B cell (primary cell): ENCODE measurements at regions not wholly inside any gene's neighbourhood (a gene's known extent, or its start where the extent isn't known, plus 50 kb on each side); places are given as distances from the start of the nearest gene placed in this dataset.

Source experiments
- ATAC-seq: fragments of 200-7000 bp; cut with Tn5 transposase; one replicate; pipeline ENCODE4 v1.10.0; 2021; ENCODE audit warnings: low read depth, mild to moderate bottlenecking, moderate number of reproducible peaks, moderate library complexity
- CTCF ChIA-PET: fragments of 350-600 bp; sonication (Branson Sonifier 250); formaldehyde crosslinking; loops from one replicate; lab custom pipeline; 2021; ENCODE audit warnings: antibody characterized with exemption, inconsistent platforms; lab: Charles Lee
- POLR2A ChIA-PET: fragments of 350-600 bp; sonication (Branson Sonifier 250); formaldehyde crosslinking; loops from one replicate; lab custom pipeline; 2021; ENCODE audit warnings: antibody characterized with exemption; lab: Charles Lee
- DNase-seq: peaks from one replicate; pipeline ENCODE4 v3.0.0; 2013
- H2AFZ ChIP-seq: 2 replicates; pipeline ENCODE4 v1.6.1; 2012; ENCODE audit warnings: mild to moderate bottlenecking, low read depth, low read length; ENCODE audit not compliant: insufficient read depth, poor library complexity, severe bottlenecking
- H3K27ac ChIP-seq, 2 donors: 1 replicate in 1 of 2; 2 replicates in 1 of 2; pipeline ENCODE4 v1.5.1; 2012 to 2013; ENCODE audit warnings: low read length in 2 of 2, mild to moderate bottlenecking in 2 of 2, moderate library complexity in 1 of 2
- H3K27me3 ChIP-seq, 4 experiments: fragments of 200-600 bp in 1 of 4; sonication (generic) in 1 of 4; replicated peaks in 1 of 4; 1 replicate in 2 of 4; 2 replicates in 2 of 4; pipeline versions ENCODE4 v1.6.1 to v1.7.0; 2013 to 2016; ENCODE audit warnings: low read length in 3 of 4, mild to moderate bottlenecking in 2 of 4, mixed read lengths in 1 of 4, moderate library complexity in 1 of 4; ENCODE audit not compliant: insufficient read depth in 4 of 4, control insufficient read depth in 3 of 4; ENCODE audit errors: control extremely low read depth in 1 of 4
- H3K36me3 ChIP-seq, 2 experiments: replicated peaks in 1 of 2; 1 replicate in 1 of 2; 2 replicates in 1 of 2; pipeline versions ENCODE4 v1.6.1 to v1.7.1; 2013; ENCODE audit warnings: low read length in 1 of 2; ENCODE audit not compliant: insufficient read depth in 2 of 2, control insufficient read depth in 1 of 2; ENCODE audit errors: control extremely low read depth in 1 of 2, extremely low read depth in 1 of 2
- H3K4me1 ChIP-seq, 2 donors: fragments of 200-600 bp in 1 of 2; sonication (generic) in 1 of 2; 1 replicate in 1 of 2; 2 replicates in 1 of 2; pipeline versions ENCODE4 v1.5.1 to v1.6.1; 2013 to 2017; ENCODE audit warnings: low read length in 2 of 2; ENCODE audit not compliant: control insufficient read depth in 2 of 2, insufficient read depth in 2 of 2
- H3K4me2 ChIP-seq: replicated peaks from 2 replicates; pipeline ENCODE3; 2012; ENCODE audit warnings: mild to moderate bottlenecking, low read depth, low read length; ENCODE audit not compliant: poor library complexity, severe bottlenecking
- H3K4me3 ChIP-seq, 5 experiments: fragments of 200-600 bp in 1 of 5; sonication (generic) in 1 of 5; 1 replicate in 3 of 5; 2 replicates in 2 of 5; pipeline versions ENCODE4 v1.5.1 to v1.7.0; 2011 to 2016; ENCODE audit warnings: low read length in 4 of 5, mild to moderate bottlenecking in 4 of 5, low read depth in 2 of 5, control low read depth in 1 of 5, moderate library complexity in 1 of 5; ENCODE audit not compliant: insufficient read depth in 1 of 5; ENCODE audit errors: control extremely low read depth in 1 of 5, extremely low read depth in 1 of 5
- H3K79me2 ChIP-seq: fragments of 200-600 bp; sonication (generic); one replicate; pipeline ENCODE4 v1.6.0; 2016; ENCODE audit warnings: low read length; ENCODE audit not compliant: control insufficient read depth, insufficient read depth
- H3K9ac ChIP-seq: fragments of 200-600 bp; sonication (generic); 2 replicates; pipeline ENCODE4 v1.6.1; 2017; ENCODE audit warnings: mild to moderate bottlenecking, low read length, moderate library complexity
- H3K9me3 ChIP-seq, 3 donors: one replicate each; pipeline versions ENCODE4 v1.6.1 to v1.7.1; 2013; ENCODE audit warnings: low read length in 2 of 3; ENCODE audit not compliant: control insufficient read depth in 2 of 3, insufficient read depth in 1 of 3; ENCODE audit errors: control extremely low read depth in 1 of 3
- H4K20me1 ChIP-seq: 2 replicates; pipeline ENCODE4 v1.6.0; 2012; ENCODE audit warnings: mild to moderate bottlenecking, low read length; ENCODE audit not compliant: insufficient read depth, control insufficient read depth, poor library complexity, severe bottlenecking
- H3K27ac Mint-ChIP-seq: one replicate; pipeline ENCODE4 v1.8.0; 2021; ENCODE audit warnings: mixed read lengths
- H3K27me3 Mint-ChIP-seq: one replicate; pipeline ENCODE4 v1.8.0; 2021; ENCODE audit warnings: mixed read lengths
- H3K4me1 Mint-ChIP-seq: one replicate; pipeline ENCODE4 v1.8.0; 2021; ENCODE audit warnings: mixed read lengths
- H3K4me3 Mint-ChIP-seq: one replicate; pipeline ENCODE4 v1.8.0; 2021; ENCODE audit warnings: mixed read lengths
- H3K9me3 Mint-ChIP-seq: one replicate; pipeline ENCODE4 v1.8.0; 2022; ENCODE audit warnings: mixed read lengths; ENCODE audit not compliant: insufficient read depth
- EZH2 ChIP-seq: IDR thresholded peaks from 2 replicates; pipeline ENCODE4 v1.6.1; 2012; ENCODE audit warnings: borderline replicate concordance, low read depth, mild to moderate bottlenecking, moderate library complexity, low read length; ENCODE audit not compliant: insufficient read depth, poor library complexity, severe bottlenecking
- WGBS: methylation state at CpG from one replicate; pipeline ENCODE4 v1.1.5; 2013; ENCODE audit warnings: missing lambda C conversion rate; ENCODE audit not compliant: insufficient coverage; 5-methylcytosine and 5-hydroxymethylcytosine counted together
- intact Hi-C: fragments of 100-400 bp; cut with micrococcal nuclease; formaldehyde crosslinking; loops from one replicate; pipeline ENCODE4 v1.10.0; 2022
- TF ChIP-seq, protein P1 (sequence below): fragments of 200-600 bp; IDR thresholded peaks from one replicate; pipeline ENCODE4 v1.8.0; 2022; ENCODE audit warnings: antibody characterized with exemption, mild to moderate bottlenecking

DNA sequence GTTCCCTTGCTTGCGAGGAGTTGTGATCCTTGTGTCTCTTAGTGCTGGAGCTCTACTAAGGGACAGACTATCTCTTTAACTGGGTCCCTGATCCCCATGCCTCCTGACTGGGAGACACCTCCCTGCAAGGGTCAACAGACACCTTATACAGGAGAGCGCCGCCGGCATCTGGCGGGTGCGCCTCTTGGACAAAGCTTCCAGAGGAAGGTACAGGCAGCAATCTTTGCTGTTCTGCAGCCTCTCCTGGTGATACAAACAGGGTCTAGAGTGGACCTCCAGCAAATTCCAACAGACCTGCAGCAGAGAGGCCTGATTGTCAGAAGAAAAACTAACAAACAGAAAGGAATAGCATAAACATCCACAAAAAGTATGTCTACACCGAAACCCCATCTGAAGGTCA is 115.6 kb upstream of the ITM2A start:
- no peak for DNase-seq

DNA sequence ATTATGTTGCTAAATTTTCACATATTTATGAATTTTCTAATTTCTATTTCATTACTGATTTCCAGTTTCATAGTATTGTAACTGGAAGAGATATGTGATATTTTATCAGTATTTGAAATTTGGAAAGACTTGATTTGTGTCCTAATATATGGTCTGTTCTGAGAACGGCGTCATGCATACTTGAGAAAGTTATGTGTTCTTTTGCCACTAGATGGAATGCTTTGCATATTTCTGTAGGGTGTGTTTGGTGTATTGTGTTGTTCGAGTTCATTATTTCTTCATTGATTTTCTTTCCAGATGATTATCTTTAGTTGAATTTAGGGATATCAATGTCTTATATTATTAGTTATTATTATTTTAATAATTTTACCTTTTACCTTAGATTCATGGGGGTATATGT is 110.6 kb upstream of the ITM2A start:
- no CpG with 5 or more reads among the region's 3 CpGs for WGBS
- Mint-ChIP-seq H3K9me3 (no peaks in the 10 kb centered on the region), H3K4me1 (no peaks in the 10 kb centered on the region), H3K4me3 (no peak overlapping the region), H3K27ac (no peak overlapping the region), H3K27me3 (no peaks in the 10 kb centered on the region)
- Histone ChIP-seq H3K9me3 (no peaks in the 10 kb centered on the region), H3K4me2 (no peak overlapping the region), H3K27me3 (no peaks in the 10 kb centered on the region), H3K79me2 (no peaks in the 10 kb centered on the region), H3K36me3 (no peaks in the 10 kb centered on the region), H3K4me3 (no peak overlapping the region), H4K20me1 (no peaks in the 10 kb centered on the region), H3K4me1 (no peaks in the 10 kb centered on the region), H2AFZ (no peak overlapping the region), H3K9ac (no peak overlapping the region), H3K27ac (no peak overlapping the region)
- intact Hi-C loops, result no loop called here
- no peak for ATAC-seq
- DNase-seq, result no peak
- CTCF ChIA-PET, result interaction anchor here (0.7 kb wide), 1 partner anchor 16 kb away, joined by 3 read pairs; no protein-coding TSS in a partner anchor
- TF ChIP-seq, protein P1, sequence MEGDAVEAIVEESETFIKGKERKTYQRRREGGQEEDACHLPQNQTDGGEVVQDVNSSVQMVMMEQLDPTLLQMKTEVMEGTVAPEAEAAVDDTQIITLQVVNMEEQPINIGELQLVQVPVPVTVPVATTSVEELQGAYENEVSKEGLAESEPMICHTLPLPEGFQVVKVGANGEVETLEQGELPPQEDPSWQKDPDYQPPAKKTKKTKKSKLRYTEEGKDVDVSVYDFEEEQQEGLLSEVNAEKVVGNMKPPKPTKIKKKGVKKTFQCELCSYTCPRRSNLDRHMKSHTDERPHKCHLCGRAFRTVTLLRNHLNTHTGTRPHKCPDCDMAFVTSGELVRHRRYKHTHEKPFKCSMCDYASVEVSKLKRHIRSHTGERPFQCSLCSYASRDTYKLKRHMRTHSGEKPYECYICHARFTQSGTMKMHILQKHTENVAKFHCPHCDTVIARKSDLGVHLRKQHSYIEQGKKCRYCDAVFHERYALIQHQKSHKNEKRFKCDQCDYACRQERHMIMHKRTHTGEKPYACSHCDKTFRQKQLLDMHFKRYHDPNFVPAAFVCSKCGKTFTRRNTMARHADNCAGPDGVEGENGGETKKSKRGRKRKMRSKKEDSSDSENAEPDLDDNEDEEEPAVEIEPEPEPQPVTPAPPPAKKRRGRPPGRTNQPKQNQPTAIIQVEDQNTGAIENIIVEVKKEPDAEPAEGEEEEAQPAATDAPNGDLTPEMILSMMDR, result no peak
- TF ChIP-seq EZH2, result no peak
- POLR2A ChIA-PET, result no interaction called here

More for the DNA sequence above, 115.6 kb upstream of the ITM2A start:
- Histone ChIP-seq H3K79me2 (no peaks in the 10 kb centered on the region), H2AFZ (no peak overlapping the region), H3K4me3 (no peak overlapping the region), H3K9ac (no peak overlapping the region), H3K36me3 (no peaks in the 10 kb centered on the region), H3K27me3 (no peaks in the 10 kb centered on the region), H3K9me3 (no peaks in the 10 kb centered on the region), H3K4me2 (no peak overlapping the region), H4K20me1 (no peaks in the 10 kb centered on the region), H3K27ac (no peak overlapping the region), H3K4me1 (no peaks in the 10 kb centered on the region)
- ChIA-PET CTCF (no interaction called here), POLR2A (no interaction called here)
- Mint-ChIP-seq H3K27me3 (peaks cover 8% of the 10 kb centered on the region), H3K27ac (no peak overlapping the region), H3K4me1 (no peaks in the 10 kb centered on the region), H3K4me3 (no peak overlapping the region), H3K9me3 (no peaks in the 10 kb centered on the region)
- no peak for TF ChIP-seq EZH2
- TF ChIP-seq, protein P1, result no peak
- no peak for ATAC-seq
- WGBS, result 93% methylated on average over 3 of the region's 7 CpGs
- intact Hi-C loops, result no loop called here
